GM23338 (cell line): ENCODE measurements at regions not wholly inside any gene's neighbourhood (a gene's known extent, or its start where the extent isn't known, plus 50 kb on each side); places are given as distances from the start of the nearest gene placed in this dataset.

Experiments
- ATAC-seq: fragments of 200-7000 bp; cut with Tn5 transposase; 3 replicates; pipeline ENCODE4 v1.9.1; 2020
- DNase-seq: peaks from one replicate; pipeline ENCODE4 v3.0.0-alpha.2; 2015; ENCODE audit warnings: low spot score
- H2AFZ ChIP-seq: fragments of 200-600 bp; sonication (generic); 2 replicates; pipeline ENCODE4 v1.8.0; 2016; ENCODE audit warnings: antibody characterized with exemption, mild to moderate bottlenecking, moderate library complexity
- H3F3A ChIP-seq: fragments of 200-600 bp; sonication (generic); replicated peaks from 2 replicates; pipeline ENCODE4 v1.8.0; 2017; ENCODE audit warnings: antibody characterized with exemption, mixed run types, low read depth
- H3K27ac ChIP-seq: fragments of 200-600 bp; sonication (generic); 2 replicates; pipeline ENCODE4 v1.6.1; 2016; ENCODE audit warnings: low read depth
- H3K27me3 ChIP-seq: fragments of 200-600 bp; sonication (generic); 2 replicates; pipeline ENCODE4 v1.8.0; 2016; ENCODE audit warnings: mild to moderate bottlenecking, mixed run types, moderate library complexity; ENCODE audit not compliant: insufficient read depth
- H3K36me3 ChIP-seq: fragments of 200-600 bp; sonication (generic); 2 replicates; pipeline ENCODE4 v1.8.0; 2016; ENCODE audit warnings: mild to moderate bottlenecking; ENCODE audit not compliant: insufficient read depth
- H3K4me1 ChIP-seq: fragments of 200-600 bp; sonication (generic); 2 replicates; pipeline ENCODE4 v1.8.0; 2016; ENCODE audit warnings: mild to moderate bottlenecking, moderate library complexity; ENCODE audit not compliant: insufficient read depth
- H3K4me2 ChIP-seq: fragments of 200-600 bp; sonication (generic); 2 replicates; pipeline ENCODE4 v1.7.1; 2017; ENCODE audit warnings: mixed run types
- H3K4me3 ChIP-seq: fragments of 200-600 bp; sonication (generic); 2 replicates; pipeline ENCODE4 v1.6.1; 2016; ENCODE audit warnings: mixed run types
- H3K79me2 ChIP-seq: fragments of 200-600 bp; sonication (generic); replicated peaks from 2 replicates; pipeline ENCODE4 v1.8.0; 2017; ENCODE audit warnings: mild to moderate bottlenecking; ENCODE audit not compliant: insufficient read depth
- H3K9me2 ChIP-seq: fragments of 200-600 bp; sonication (generic); 2 replicates; pipeline ENCODE4 v1.8.0; 2017; ENCODE audit not compliant: insufficient read depth
- H4K20me1 ChIP-seq: fragments of 200-600 bp; sonication (generic); replicated peaks from 2 replicates; pipeline ENCODE4 v1.8.0; 2017; ENCODE audit warnings: mild to moderate bottlenecking; ENCODE audit not compliant: insufficient read depth
- H3K27ac Mint-ChIP-seq: 2 replicates; pipeline ENCODE4 v1.8.0; 2020; ENCODE audit warnings: inconsistent platforms, mild to moderate bottlenecking, moderate library complexity, mixed read lengths
- H3K27me3 Mint-ChIP-seq: 3 replicates; pipeline ENCODE4 v1.8.0; 2022; ENCODE audit warnings: low read depth, mild to moderate bottlenecking, moderate library complexity, mixed read lengths, inconsistent platforms; ENCODE audit not compliant: insufficient read depth, poor library complexity
- H3K36me3 Mint-ChIP-seq: 3 replicates; pipeline ENCODE4 v1.8.0; 2021; ENCODE audit warnings: low read depth, mild to moderate bottlenecking, inconsistent platforms, moderate library complexity, mixed read lengths
- H3K4me1 Mint-ChIP-seq: 3 replicates; pipeline ENCODE4 v1.8.0; 2020; ENCODE audit warnings: mild to moderate bottlenecking, inconsistent platforms, mixed read lengths
- H3K4me3 Mint-ChIP-seq: 3 replicates; pipeline ENCODE4 v1.8.0; 2021; ENCODE audit warnings: moderate library complexity, mild to moderate bottlenecking, inconsistent platforms, mixed read lengths
- H3K9me3 Mint-ChIP-seq: 3 replicates; pipeline ENCODE4 v1.8.0; 2020; ENCODE audit warnings: moderate library complexity, mild to moderate bottlenecking, inconsistent platforms, mixed read lengths
- CREB1 ChIP-seq: fragments of 250-450 bp; sonication (Bioruptor Pico); IDR thresholded peaks from 2 replicates; pipeline ENCODE4 v1.5.0; 2020; ENCODE audit warnings: low read depth, mild to moderate bottlenecking, moderate library complexity
- EZH2 ChIP-seq: fragments of 200-600 bp; sonication (generic); IDR thresholded peaks from one replicate; pipeline ENCODE4 v1.8.0; 2017; ENCODE audit warnings: antibody characterized with exemption, mild to moderate bottlenecking, low read depth; ENCODE audit not compliant: unreplicated experiment
- EZH2phosphoT487 ChIP-seq: fragments of 200-600 bp; sonication (generic); IDR thresholded peaks from one replicate; pipeline ENCODE4 v1.8.1; 2018; ENCODE audit warnings: antibody characterized with exemption; ENCODE audit not compliant: unreplicated experiment
- JUNB ChIP-seq: IDR thresholded peaks from one replicate; pipeline ENCODE4 v1.6.1; 2016; ENCODE audit warnings: antibody characterized with exemption; ENCODE audit not compliant: unreplicated experiment
- POLR2AphosphoS5 ChIP-seq: IDR thresholded peaks from 2 replicates; pipeline ENCODE4 v1.6.1; 2016; ENCODE audit warnings: antibody characterized with exemption, low read depth
- STAT1 ChIP-seq: IDR thresholded peaks from one replicate; pipeline ENCODE4 v1.6.1; 2016; ENCODE audit warnings: antibody characterized with exemption; ENCODE audit not compliant: unreplicated experiment
- ZNF114 ChIP-seq: fragments of 250-450 bp; sonication (Bioruptor Pico); IDR thresholded peaks from 2 replicates; pipeline ENCODE4 v1.5.0; 2020; ENCODE audit warnings: mild to moderate bottlenecking, moderate library complexity
- ZNF331 ChIP-seq: fragments of 250-450 bp; sonication (Bioruptor Pico); IDR thresholded peaks from 2 replicates; pipeline ENCODE4 v1.5.0; 2020; ENCODE audit warnings: low read depth, mild to moderate bottlenecking, moderate library complexity
- ZNF462 ChIP-seq: fragments of 250-450 bp; sonication (Bioruptor Pico); IDR thresholded peaks from 2 replicates; pipeline ENCODE4 v1.5.0; 2020; ENCODE audit warnings: mild to moderate bottlenecking, moderate library complexity
- TF ChIP-seq, protein P1 (sequence below): IDR thresholded peaks from 2 replicates; pipeline ENCODE4 v1.6.1; 2016; ENCODE audit warnings: antibody characterized with exemption
- TF ChIP-seq, protein P2 (sequence below): IDR thresholded peaks from one replicate; pipeline ENCODE4 v1.6.1; 2018; ENCODE audit warnings: antibody characterized with exemption; ENCODE audit not compliant: unreplicated experiment

DNA sequence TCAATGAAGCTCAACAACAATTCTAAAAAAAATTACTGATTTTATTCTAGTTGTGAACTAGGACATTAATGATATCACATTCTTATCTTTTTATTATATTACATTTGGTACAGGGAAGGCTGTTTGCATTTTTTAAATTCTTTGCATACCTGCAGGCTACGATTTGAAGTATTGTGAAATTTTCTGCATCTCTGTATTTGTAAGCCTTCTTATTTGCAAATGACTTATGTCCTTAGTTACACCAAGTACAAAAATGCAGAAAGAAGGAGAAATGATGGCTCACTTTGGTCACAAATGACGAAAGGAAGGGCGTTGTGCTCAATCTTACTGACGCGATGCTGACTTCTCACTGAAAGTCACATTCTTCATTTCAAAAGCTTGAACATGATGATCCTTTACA is 227.5 kb upstream of the SOX11 start (continued):
- TF ChIP-seq ZNF462 (CRISPR knock-in tag) (no peak), ZNF331 (CRISPR knock-in tag) (no peak)
- TF ChIP-seq, protein P1, sequence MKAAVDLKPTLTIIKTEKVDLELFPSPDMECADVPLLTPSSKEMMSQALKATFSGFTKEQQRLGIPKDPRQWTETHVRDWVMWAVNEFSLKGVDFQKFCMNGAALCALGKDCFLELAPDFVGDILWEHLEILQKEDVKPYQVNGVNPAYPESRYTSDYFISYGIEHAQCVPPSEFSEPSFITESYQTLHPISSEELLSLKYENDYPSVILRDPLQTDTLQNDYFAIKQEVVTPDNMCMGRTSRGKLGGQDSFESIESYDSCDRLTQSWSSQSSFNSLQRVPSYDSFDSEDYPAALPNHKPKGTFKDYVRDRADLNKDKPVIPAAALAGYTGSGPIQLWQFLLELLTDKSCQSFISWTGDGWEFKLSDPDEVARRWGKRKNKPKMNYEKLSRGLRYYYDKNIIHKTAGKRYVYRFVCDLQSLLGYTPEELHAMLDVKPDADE = no peak

GRCh38 chr2:5465859-5466258 is 226.3 kb upstream of the SOX11 start:
- DNase-seq (no peak), ATAC-seq (no peak; the same call in 2 of the 3 replicates)
- no peak overlapping the region for H2AFZ ChIP-seq
- H3K27me3 ChIP-seq = no peaks in the 10 kb centered on the region
- no peaks in the 10 kb centered on the region for H3F3A ChIP-seq
- no peaks in the 10 kb centered on the region; the same call in 1 of the 2 replicates for H3K4me1 ChIP-seq
- no peaks in the 10 kb centered on the region for H3K36me3 ChIP-seq
- H3K4me1 Mint-ChIP-seq = peaks cover 21% of the 10 kb centered on the region
- 0 out of 2 replicates have a peak, but pooled peaks cover 4% of the 10 kb centered on the region for H3K9me2 ChIP-seq
- H3K79me2 ChIP-seq = no peaks in the 10 kb centered on the region
- no peak overlapping the region for H3K27ac Mint-ChIP-seq
- H3K4me3 ChIP-seq = no peak overlapping the region
- no peak overlapping the region for H3K27ac ChIP-seq
- no peak overlapping the region for H3K4me3 Mint-ChIP-seq
- peaks cover 84% of the 10 kb centered on the region for H3K9me3 Mint-ChIP-seq
- no peak overlapping the region for H3K4me2 ChIP-seq
- no peaks in the 10 kb centered on the region for H4K20me1 ChIP-seq
- H3K27me3 Mint-ChIP-seq = no peaks in the 10 kb centered on the region
- H3K36me3 Mint-ChIP-seq = 0 out of 3 replicates have a peak, but pooled peaks cover 4% of the 10 kb centered on the region
- TF ChIP-seq CREB1 (CRISPR knock-in tag) (no peak), EZH2 (no peak), JUNB (no peak), STAT1 (no peak), ZNF331 (CRISPR knock-in tag) (no peak), POLR2AphosphoS5 (no peak), EZH2phosphoT487 (no peak), ZNF114 (no peak)
- TF ChIP-seq, protein P2, sequence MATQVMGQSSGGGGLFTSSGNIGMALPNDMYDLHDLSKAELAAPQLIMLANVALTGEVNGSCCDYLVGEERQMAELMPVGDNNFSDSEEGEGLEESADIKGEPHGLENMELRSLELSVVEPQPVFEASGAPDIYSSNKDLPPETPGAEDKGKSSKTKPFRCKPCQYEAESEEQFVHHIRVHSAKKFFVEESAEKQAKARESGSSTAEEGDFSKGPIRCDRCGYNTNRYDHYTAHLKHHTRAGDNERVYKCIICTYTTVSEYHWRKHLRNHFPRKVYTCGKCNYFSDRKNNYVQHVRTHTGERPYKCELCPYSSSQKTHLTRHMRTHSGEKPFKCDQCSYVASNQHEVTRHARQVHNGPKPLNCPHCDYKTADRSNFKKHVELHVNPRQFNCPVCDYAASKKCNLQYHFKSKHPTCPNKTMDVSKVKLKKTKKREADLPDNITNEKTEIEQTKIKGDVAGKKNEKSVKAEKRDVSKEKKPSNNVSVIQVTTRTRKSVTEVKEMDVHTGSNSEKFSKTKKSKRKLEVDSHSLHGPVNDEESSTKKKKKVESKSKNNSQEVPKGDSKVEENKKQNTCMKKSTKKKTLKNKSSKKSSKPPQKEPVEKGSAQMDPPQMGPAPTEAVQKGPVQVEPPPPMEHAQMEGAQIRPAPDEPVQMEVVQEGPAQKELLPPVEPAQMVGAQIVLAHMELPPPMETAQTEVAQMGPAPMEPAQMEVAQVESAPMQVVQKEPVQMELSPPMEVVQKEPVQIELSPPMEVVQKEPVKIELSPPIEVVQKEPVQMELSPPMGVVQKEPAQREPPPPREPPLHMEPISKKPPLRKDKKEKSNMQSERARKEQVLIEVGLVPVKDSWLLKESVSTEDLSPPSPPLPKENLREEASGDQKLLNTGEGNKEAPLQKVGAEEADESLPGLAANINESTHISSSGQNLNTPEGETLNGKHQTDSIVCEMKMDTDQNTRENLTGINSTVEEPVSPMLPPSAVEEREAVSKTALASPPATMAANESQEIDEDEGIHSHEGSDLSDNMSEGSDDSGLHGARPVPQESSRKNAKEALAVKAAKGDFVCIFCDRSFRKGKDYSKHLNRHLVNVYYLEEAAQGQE = no peak
